PFSK-1 (cell line): ENCODE measurements at regions not wholly inside any gene's neighbourhood (a gene's known extent, or its start where the extent isn't known, plus 50 kb on each side); places are given as distances from the start of the nearest gene placed in this dataset.

Experiments used
- FOXP2 ChIP-seq: optimal IDR thresholded peaks from 2 replicates; pipeline ENCODE3; 2011; ENCODE audit warnings: borderline replicate concordance, control low read depth, inconsistent platforms; ENCODE audit not compliant: insufficient read depth; ENCODE audit errors: extremely low read length, extremely low read depth
- POLR2AphosphoS5 ChIP-seq: IDR thresholded peaks from 2 replicates; pipeline ENCODE4 v1.6.1; 2012; ENCODE audit warnings: low read depth, mild to moderate bottlenecking, control low read depth, low read length, moderate library complexity
- REST ChIP-seq, 2 experiments: IDR thresholded peaks; 2 replicates each; pipeline versions ENCODE4 v1.6.1 to v1.8.0; 2011 to 2012; ENCODE audit warnings: low read depth in 2 of 2, low read length in 2 of 2, control low read depth in 1 of 2, inconsistent platforms in 1 of 2, mild to moderate bottlenecking in 1 of 2, moderate library complexity in 1 of 2; ENCODE audit not compliant: insufficient read depth in 1 of 2
- SIN3A ChIP-seq: IDR thresholded peaks from 2 replicates; pipeline ENCODE4 v1.6.1; 2012; ENCODE audit warnings: mild to moderate bottlenecking, low read length, moderate library complexity, borderline replicate concordance; ENCODE audit not compliant: insufficient read depth
- TAF1 ChIP-seq: IDR thresholded peaks from 2 replicates; pipeline ENCODE4 v1.6.1; 2012; ENCODE audit warnings: low read length, control low read depth, borderline replicate concordance; ENCODE audit not compliant: insufficient read depth

DNA sequence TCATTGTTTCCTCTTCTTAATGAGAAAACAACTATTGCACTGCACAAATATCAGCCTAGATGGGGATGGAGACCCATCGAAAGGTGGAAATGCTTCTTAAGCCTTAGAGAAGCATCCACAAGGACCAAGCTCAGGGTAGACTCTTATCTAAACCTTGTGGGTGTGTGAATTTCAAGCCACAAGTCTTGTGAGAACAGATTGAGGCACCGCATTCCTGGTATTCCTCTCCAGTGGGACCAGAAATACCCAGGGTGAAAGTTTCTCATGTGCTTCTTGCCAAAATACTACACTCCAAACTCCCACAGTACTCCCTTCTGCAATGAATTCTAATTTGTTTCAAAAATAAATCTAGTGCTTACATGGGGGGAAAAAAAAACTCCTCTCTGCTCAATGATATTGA, 375.6 kb downstream of the PDGFC start:
- TF ChIP-seq SIN3A (no peak), REST (IDR thresholded peaks at IDR 0.05; ENCODE audit: insufficient read depth in 1 of 2, low read depth in 2 of 2, low read length in 2 of 2) (no peak), POLR2AphosphoS5 (no peak), FOXP2 (no peak), TAF1 (no peak)

GRCh38 chr4:156595041-156595440, 376.6 kb downstream of the PDGFC start:
- TF ChIP-seq REST (IDR thresholded peaks at IDR 0.05; ENCODE audit: insufficient read depth in 1 of 2, low read depth in 2 of 2, low read length in 2 of 2) (no peak), TAF1 (no peak), FOXP2 (no peak), POLR2AphosphoS5 (no peak), SIN3A (no peak)

DNA sequence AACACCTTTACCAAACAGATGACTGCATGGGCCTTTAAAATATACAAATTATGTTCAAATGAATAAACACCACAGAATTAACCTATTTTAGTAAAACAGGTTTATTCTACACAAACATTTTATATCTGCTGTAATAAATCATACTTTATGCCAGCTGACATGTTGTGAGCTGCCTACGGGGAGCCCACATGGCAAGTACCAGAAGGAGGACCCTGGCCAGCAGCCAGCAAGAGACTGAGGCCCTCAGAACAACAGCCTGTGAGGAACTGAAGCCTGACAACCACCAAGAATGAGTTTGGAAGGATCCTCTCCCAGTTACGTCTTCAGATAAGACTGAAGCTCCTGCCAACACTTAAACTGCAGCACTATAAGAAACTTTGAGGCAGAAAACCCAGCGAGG, 377.0 kb downstream of the PDGFC start:
- no peak for TF ChIP-seq FOXP2
- 0 out of 4 replicates have a peak, but pooled peaks of 1 of the 2 experiments have one; percentile 40 for TF ChIP-seq REST (IDR thresholded peaks at IDR 0.05; ENCODE audit: insufficient read depth in 1 of 2, low read depth in 2 of 2, low read length in 2 of 2)
- no peak for TF ChIP-seq POLR2AphosphoS5
- no peak for TF ChIP-seq TAF1

- TF ChIP-seq FOXP2 (no peak), REST (IDR thresholded peaks at IDR 0.05; ENCODE audit: insufficient read depth in 1 of 2, low read depth in 2 of 2, low read length in 2 of 2) (no peak), SIN3A (no peak), POLR2AphosphoS5 (no peak), TAF1 (no peak)
Observed at GRCh38 chr4:156593464-156593863, 378.1 kb downstream of the PDGFC start.

DNA sequence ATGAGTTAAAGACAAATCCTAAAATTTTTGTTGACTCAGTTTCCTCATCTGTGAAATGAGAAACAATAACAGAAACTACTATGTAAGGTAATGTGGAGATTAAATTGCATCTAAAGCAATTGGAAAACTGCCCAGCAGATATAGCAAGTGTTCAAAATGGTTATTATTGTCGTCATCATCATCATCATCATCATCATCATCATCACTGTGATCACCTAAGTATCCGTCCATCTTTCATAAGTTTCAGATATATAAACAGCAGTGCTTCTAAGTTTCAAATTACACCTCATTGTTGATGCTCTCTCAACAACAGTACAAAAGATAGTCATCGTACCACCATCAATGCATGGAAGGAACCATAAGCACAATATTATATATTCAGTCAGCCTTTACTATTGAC, 379.9 kb downstream of the PDGFC start:
- TF ChIP-seq POLR2AphosphoS5 = no peak
